GM21367 (cell line): ENCODE measurements at regions not wholly inside any gene's neighbourhood (a gene's known extent, or its start where the extent isn't known, plus 50 kb on each side); places are given as distances from the start of the nearest gene placed in this dataset.

Experiments
- ATAC-seq: cut with Tn5 transposase; IDR thresholded peaks from one replicate; pipeline ENCODE4 v1.9.1; 2021; ENCODE audit not compliant: unreplicated experiment

- ATAC-seq = no peak
Measured at GRCh38 chr2:22500555-22500935, 884.4 kb upstream of the KLHL29 start.

GRCh38 chr2:22501851-22502250 lies 883.1 kb upstream of the KLHL29 start:
- no peak for ATAC-seq

- ATAC-seq = no peak
Measured at GRCh38 chr2:22513563-22513962, 871.4 kb upstream of the KLHL29 start.

GRCh38 chr2:22517141-22517540 lies 867.8 kb upstream of the KLHL29 start:
- no peak for ATAC-seq

GRCh38 chr2:22518641-22519040 lies 866.3 kb upstream of the KLHL29 start:
- ATAC-seq = no peak

- no peak for ATAC-seq
Measured at GRCh38 chr2:22520369-22521288, 864.4 kb upstream of the KLHL29 start.

- ATAC-seq = no peak
Measured at GRCh38 chr2:22521620-22522019, 863.4 kb upstream of the KLHL29 start.

- ATAC-seq = no peak
Measured at GRCh38 chr2:22525681-22526080, 859.3 kb upstream of the KLHL29 start.

- ATAC-seq = no peak
Measured at GRCh38 chr2:22530131-22530530, 854.8 kb upstream of the KLHL29 start.

- ATAC-seq = no peak
Measured at GRCh38 chr2:22536133-22536532, 848.8 kb upstream of the KLHL29 start.

GRCh38 chr2:22554453-22554852 lies 830.5 kb upstream of the KLHL29 start:
- ATAC-seq = no peak

- ATAC-seq = no peak
Measured at GRCh38 chr2:22557406-22557805, 827.6 kb upstream of the KLHL29 start.

GRCh38 chr2:22560021-22560420 lies 825.0 kb upstream of the KLHL29 start:
- ATAC-seq = no peak

GRCh38 chr2:22579341-22579740 lies 805.6 kb upstream of the KLHL29 start:
- ATAC-seq = no peak

GRCh38 chr2:22582107-22582506 lies 802.9 kb upstream of the KLHL29 start:
- ATAC-seq = no peak

- ATAC-seq = no peak
Measured at GRCh38 chr2:22596306-22596705, 788.7 kb upstream of the KLHL29 start.

- ATAC-seq = no peak
Measured at GRCh38 chr2:22600156-22600555, 784.8 kb upstream of the KLHL29 start.

GRCh38 chr2:22600999-22601398 lies 784.0 kb upstream of the KLHL29 start:
- ATAC-seq = no peak

- ATAC-seq = no peak
Measured at GRCh38 chr2:22604136-22604535, 780.8 kb upstream of the KLHL29 start.

GRCh38 chr2:22616031-22616430 lies 768.9 kb upstream of the KLHL29 start:
- no peak for ATAC-seq

GRCh38 chr2:22623620-22624019 lies 761.4 kb upstream of the KLHL29 start:
- ATAC-seq = no peak

GRCh38 chr2:22626621-22627020 lies 758.4 kb upstream of the KLHL29 start:
- ATAC-seq = no peak

- ATAC-seq = no peak
Measured at GRCh38 chr2:22628221-22628620, 756.8 kb upstream of the KLHL29 start.
